ENCODE measurements at regions not wholly inside any gene's neighbourhood (a gene's known extent, or its start where the extent isn't known, plus 50 kb on each side); places are given as distances from the start of the nearest gene placed in this dataset.

- DNase-seq: no peak
Measured at GRCh38 chr13:50358231-50359040, 343.2 kb downstream of the KCNRG start.

GRCh38 chr13:50359041-50359367 is 343.8 kb downstream of the KCNRG start:
- DNase-seq: no peak

- DNase-seq: no peak
Measured at GRCh38 chr13:50359779-50360178, 344.5 kb downstream of the KCNRG start.

GRCh38 chr13:50360637-50361036 is 345.4 kb downstream of the KCNRG start:
- DNase-seq: no peak

GRCh38 chr13:50361282-50361681 is 346.0 kb downstream of the KCNRG start:
- DNase-seq: no peak

GRCh38 chr13:50365408-50366391 is 350.5 kb downstream of the KCNRG start:
- no peak for DNase-seq

- no peak for DNase-seq
Measured at GRCh38 chr13:50366488-50367174, 351.4 kb downstream of the KCNRG start.

GRCh38 chr13:50369646-50370045 is 354.4 kb downstream of the KCNRG start:
- no peak for DNase-seq

GRCh38 chr13:50370303-50370950 is 355.2 kb downstream of the KCNRG start:
- no peak for DNase-seq

GRCh38 chr13:50374517-50374916 is 359.3 kb downstream of the KCNRG start:
- DNase-seq: no peak

GRCh38 chr13:50375792-50376191 is 360.5 kb downstream of the KCNRG start:
- no peak for DNase-seq

GRCh38 chr13:50376895-50377575 is 361.8 kb downstream of the KCNRG start:
- DNase-seq: no peak

GRCh38 chr13:50377726-50378270 is 362.6 kb downstream of the KCNRG start:
- DNase-seq: no peak

GRCh38 chr13:50378509-50379044 is 363.3 kb downstream of the KCNRG start:
- DNase-seq: no peak

- no peak for DNase-seq
Measured at GRCh38 chr13:50379584-50379983, 364.3 kb downstream of the KCNRG start.

GRCh38 chr13:50380905-50381304 is 365.7 kb downstream of the KCNRG start:
- no peak for DNase-seq

GRCh38 chr13:50382511-50382910 is 367.3 kb downstream of the KCNRG start:
- DNase-seq: no peak

GRCh38 chr13:50382951-50383350 is 367.7 kb downstream of the KCNRG start:
- no peak for DNase-seq

- no peak for DNase-seq
Measured at GRCh38 chr13:50384724-50385123, 369.5 kb downstream of the KCNRG start.

- DNase-seq: peak; percentile 63
Measured at GRCh38 chr13:50386541-50387050, 371.4 kb downstream of the KCNRG start.
